SJSA1 (cell line): ENCODE measurements at regions not wholly inside any gene's neighbourhood (a gene's known extent, or its start where the extent isn't known, plus 50 kb on each side); places are given as distances from the start of the nearest gene placed in this dataset.

Experiments used
- DNase-seq, 2 experiments: peaks; one replicate each; pipeline ENCODE4 v3.0.0-alpha.2; 2015 to 2020; ENCODE audit warnings: low spot score in 2 of 2, low read depth in 1 of 2
- H3K27ac ChIP-seq: fragments of 250-450 bp; sonication (Bioruptor Pico); 2 replicates; pipeline ENCODE4 v1.5.1; 2020; ENCODE audit warnings: mild to moderate bottlenecking, moderate library complexity
- H3K27me3 ChIP-seq: fragments of 250-450 bp; sonication (Bioruptor Pico); replicated peaks from 2 replicates; pipeline ENCODE4 v1.5.1; 2020; ENCODE audit warnings: mild to moderate bottlenecking, moderate library complexity
- H3K36me3 ChIP-seq: fragments of 250-450 bp; sonication (Bioruptor Pico); 2 replicates; pipeline ENCODE4 v1.5.1; 2020; ENCODE audit warnings: mild to moderate bottlenecking
- H3K4me1 ChIP-seq: fragments of 250-450 bp; sonication (Bioruptor Pico); replicated peaks from 2 replicates; pipeline ENCODE4 v1.6.1; 2021; ENCODE audit warnings: mild to moderate bottlenecking
- H3K4me3 ChIP-seq: fragments of 250-450 bp; sonication (Bioruptor Pico); 2 replicates; pipeline ENCODE4 v1.5.1; 2020; ENCODE audit warnings: mild to moderate bottlenecking
- H3K9me3 ChIP-seq: fragments of 250-450 bp; sonication (Bioruptor Pico); replicated peaks from 2 replicates; pipeline ENCODE4 v1.5.1; 2020; ENCODE audit warnings: mild to moderate bottlenecking

GRCh38 chrX:79300856-79301255, 66.3 kb downstream of the ITM2A start:
- no peak for DNase-seq
- H3K27ac ChIP-seq = no peak overlapping the region
- H3K4me3 ChIP-seq = no peak overlapping the region
- no peaks in the 10 kb centered on the region for H3K9me3 ChIP-seq
- H3K27me3 ChIP-seq = no peaks in the 10 kb centered on the region
- H3K36me3 ChIP-seq = no peaks in the 10 kb centered on the region
- H3K4me1 ChIP-seq = no peaks in the 10 kb centered on the region

- no peaks in the 10 kb centered on the region for H3K27me3 ChIP-seq
- H3K27ac ChIP-seq = no peak overlapping the region
- no peak for DNase-seq
- H3K4me3 ChIP-seq = no peak overlapping the region
- H3K36me3 ChIP-seq = no peaks in the 10 kb centered on the region
- no peaks in the 10 kb centered on the region for H3K4me1 ChIP-seq
- H3K9me3 ChIP-seq = no peaks in the 10 kb centered on the region
Measured at GRCh38 chrX:79290596-79290995, 76.5 kb downstream of the ITM2A start.

GRCh38 chrX:79288733-79289132, 78.4 kb downstream of the ITM2A start:
- no peaks in the 10 kb centered on the region for H3K27me3 ChIP-seq
- H3K9me3 ChIP-seq = no peaks in the 10 kb centered on the region
- no peaks in the 10 kb centered on the region for H3K36me3 ChIP-seq
- no peaks in the 10 kb centered on the region for H3K4me1 ChIP-seq
- no peak for DNase-seq
- H3K27ac ChIP-seq = no peak overlapping the region
- H3K4me3 ChIP-seq = no peak overlapping the region

GRCh38 chrX:79287724-79288123, 79.4 kb downstream of the ITM2A start:
- H3K36me3 ChIP-seq = no peaks in the 10 kb centered on the region
- H3K27ac ChIP-seq = no peak overlapping the region
- DNase-seq = no peak
- no peaks in the 10 kb centered on the region for H3K4me1 ChIP-seq
- H3K4me3 ChIP-seq = no peak overlapping the region
- H3K27me3 ChIP-seq = no peaks in the 10 kb centered on the region
- no peaks in the 10 kb centered on the region for H3K9me3 ChIP-seq

GRCh38 chrX:79281775-79282174, 85.4 kb downstream of the ITM2A start:
- H3K4me1 ChIP-seq = no peaks in the 10 kb centered on the region
- no peaks in the 10 kb centered on the region for H3K9me3 ChIP-seq
- H3K27me3 ChIP-seq = no peaks in the 10 kb centered on the region
- H3K36me3 ChIP-seq = no peaks in the 10 kb centered on the region
- H3K27ac ChIP-seq = no peak overlapping the region
- no peak for DNase-seq
- no peak overlapping the region for H3K4me3 ChIP-seq

GRCh38 chrX:79270401-79270800, 96.7 kb downstream of the ITM2A start:
- Histone ChIP-seq H3K27me3 (no peaks in the 10 kb centered on the region), H3K9me3 (no peaks in the 10 kb centered on the region), H3K4me1 (no peaks in the 10 kb centered on the region), H3K36me3 (no peaks in the 10 kb centered on the region), H3K27ac (no peak overlapping the region), H3K4me3 (no peak overlapping the region)
- DNase-seq = peak in 1 of 2 experiments; percentile 1

- no peaks in the 10 kb centered on the region for H3K27me3 ChIP-seq
- H3K9me3 ChIP-seq = no peaks in the 10 kb centered on the region
- no peak overlapping the region for H3K27ac ChIP-seq
- H3K4me1 ChIP-seq = no peaks in the 10 kb centered on the region
- H3K36me3 ChIP-seq = no peaks in the 10 kb centered on the region
- no peak for DNase-seq
- no peak overlapping the region for H3K4me3 ChIP-seq
Measured at GRCh38 chrX:79268788-79269187, 98.3 kb downstream of the ITM2A start.

GRCh38 chrX:79266702-79267101, 100.4 kb downstream of the ITM2A start:
- no peaks in the 10 kb centered on the region for H3K9me3 ChIP-seq
- no peaks in the 10 kb centered on the region for H3K27me3 ChIP-seq
- H3K36me3 ChIP-seq = no peaks in the 10 kb centered on the region
- no peak overlapping the region for H3K4me3 ChIP-seq
- H3K4me1 ChIP-seq = no peaks in the 10 kb centered on the region
- H3K27ac ChIP-seq = no peak overlapping the region
- no peak for DNase-seq

GRCh38 chrX:79263550-79263949, 103.6 kb downstream of the ITM2A start:
- no peak overlapping the region for H3K4me3 ChIP-seq
- no peaks in the 10 kb centered on the region for H3K27me3 ChIP-seq
- H3K4me1 ChIP-seq = no peaks in the 10 kb centered on the region
- no peak overlapping the region for H3K27ac ChIP-seq
- H3K36me3 ChIP-seq = no peaks in the 10 kb centered on the region
- no peaks in the 10 kb centered on the region for H3K9me3 ChIP-seq
- DNase-seq = no peak

GRCh38 chrX:79259073-79259689, 108.0 kb downstream of the ITM2A start:
- DNase-seq = no peak
- H3K27me3 ChIP-seq = no peaks in the 10 kb centered on the region
- H3K4me1 ChIP-seq = no peaks in the 10 kb centered on the region
- H3K9me3 ChIP-seq = no peaks in the 10 kb centered on the region
- no peak overlapping the region for H3K27ac ChIP-seq
- H3K4me3 ChIP-seq = no peak overlapping the region
- no peaks in the 10 kb centered on the region for H3K36me3 ChIP-seq

GRCh38 chrX:79243691-79244090, 99.2 kb downstream of the GPR174 start:
- Histone ChIP-seq H3K4me1 (no peaks in the 10 kb centered on the region), H3K9me3 (no peaks in the 10 kb centered on the region), H3K27me3 (no peaks in the 10 kb centered on the region), H3K27ac (no peak overlapping the region), H3K36me3 (no peaks in the 10 kb centered on the region), H3K4me3 (no peak overlapping the region)
- no peak for DNase-seq

GRCh38 chrX:79235899-79236298, 91.4 kb downstream of the GPR174 start:
- Histone ChIP-seq H3K27me3 (no peaks in the 10 kb centered on the region), H3K27ac (no peak overlapping the region), H3K9me3 (no peaks in the 10 kb centered on the region), H3K4me3 (no peak overlapping the region), H3K4me1 (no peaks in the 10 kb centered on the region), H3K36me3 (no peaks in the 10 kb centered on the region)
- DNase-seq = no peak

GRCh38 chrX:79231662-79232061, 87.2 kb downstream of the GPR174 start:
- H3K4me3 ChIP-seq = no peak overlapping the region
- H3K27ac ChIP-seq = no peak overlapping the region
- no peaks in the 10 kb centered on the region for H3K9me3 ChIP-seq
- DNase-seq = no peak
- no peaks in the 10 kb centered on the region for H3K4me1 ChIP-seq
- H3K27me3 ChIP-seq = no peaks in the 10 kb centered on the region
- no peaks in the 10 kb centered on the region for H3K36me3 ChIP-seq
